ENCODE measurements at regions not wholly inside any gene's neighbourhood (a gene's known extent, or its start where the extent isn't known, plus 50 kb on each side); places are given as distances from the start of the nearest gene placed in this dataset.
"Not testable (repeated sequence)": the region's sequence is repeated elsewhere in the genome, so short reads cannot be mapped to it uniquely, and the experiment has no call there.

GRCh38 chr20:40909489-40909888 lies 119.1 kb upstream of the TOP1 start:
- not testable (repeated sequence) for TF ChIP-seq POLR2A, CTCF (IDR thresholded peaks at IDR 0.05)
